Stomach (tissue), 4 donors: ENCODE measurements at regions not wholly inside any gene's neighbourhood (a gene's known extent, or its start where the extent isn't known, plus 50 kb on each side); places are given as distances from the start of the nearest gene placed in this dataset.

Source experiments
- EP300 ChIP-seq: sonication (generic); formaldehyde crosslinking; IDR thresholded peaks from one replicate; pipeline ENCODE4 v1.6.1; 2017; ENCODE audit warnings: antibody characterized with exemption
- POLR2A ChIP-seq, 4 donors: fragments of 450-650 bp; IDR thresholded peaks; one replicate each; pipeline ENCODE4 v1.6.1; 2016; ENCODE audit warnings: antibody characterized with exemption in 4 of 4, control low read depth in 2 of 4, mild to moderate bottlenecking in 1 of 4, moderate library complexity in 1 of 4
- POLR2AphosphoS5 ChIP-seq, 3 donors: sonication (generic); formaldehyde crosslinking; IDR thresholded peaks; one replicate each; pipeline ENCODE4 v1.6.1; 2016; ENCODE audit warnings: antibody characterized with exemption in 3 of 3
- TF ChIP-seq, protein P1 (sequence below), 7 experiments: fragments of 450-650 bp in 4 of 7; fragments of 200-600 bp in 3 of 7; sonication (generic) in 3 of 7; IDR thresholded peaks; one replicate each; pipeline ENCODE4 v1.5.1; 2016 to 2019; ENCODE audit warnings: antibody characterized with exemption in 7 of 7, control low read depth in 2 of 7, mild to moderate bottlenecking in 1 of 7

DNA sequence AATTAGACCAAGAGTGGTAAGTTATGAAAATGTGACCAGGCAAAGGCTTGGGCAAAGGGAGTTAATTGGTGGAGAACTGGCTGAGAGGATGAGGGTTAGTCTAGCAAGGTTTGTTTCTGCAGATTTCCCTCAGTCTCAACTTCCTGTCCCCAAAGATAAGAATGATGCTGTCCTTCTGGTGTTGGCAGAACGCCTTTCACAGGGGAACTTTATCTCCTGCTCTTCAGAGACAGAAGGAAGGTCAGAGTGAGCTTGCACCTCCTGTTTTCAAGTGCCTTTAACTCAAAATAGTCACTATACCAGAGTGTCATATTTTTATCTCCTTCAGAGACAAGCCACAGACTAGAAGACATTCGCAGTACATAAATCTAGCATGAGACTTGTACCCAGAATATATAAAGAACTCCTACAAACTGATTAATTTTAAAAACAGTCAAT, 95.7 kb downstream of the TEX51 start:
- TF ChIP-seq, protein P1, sequence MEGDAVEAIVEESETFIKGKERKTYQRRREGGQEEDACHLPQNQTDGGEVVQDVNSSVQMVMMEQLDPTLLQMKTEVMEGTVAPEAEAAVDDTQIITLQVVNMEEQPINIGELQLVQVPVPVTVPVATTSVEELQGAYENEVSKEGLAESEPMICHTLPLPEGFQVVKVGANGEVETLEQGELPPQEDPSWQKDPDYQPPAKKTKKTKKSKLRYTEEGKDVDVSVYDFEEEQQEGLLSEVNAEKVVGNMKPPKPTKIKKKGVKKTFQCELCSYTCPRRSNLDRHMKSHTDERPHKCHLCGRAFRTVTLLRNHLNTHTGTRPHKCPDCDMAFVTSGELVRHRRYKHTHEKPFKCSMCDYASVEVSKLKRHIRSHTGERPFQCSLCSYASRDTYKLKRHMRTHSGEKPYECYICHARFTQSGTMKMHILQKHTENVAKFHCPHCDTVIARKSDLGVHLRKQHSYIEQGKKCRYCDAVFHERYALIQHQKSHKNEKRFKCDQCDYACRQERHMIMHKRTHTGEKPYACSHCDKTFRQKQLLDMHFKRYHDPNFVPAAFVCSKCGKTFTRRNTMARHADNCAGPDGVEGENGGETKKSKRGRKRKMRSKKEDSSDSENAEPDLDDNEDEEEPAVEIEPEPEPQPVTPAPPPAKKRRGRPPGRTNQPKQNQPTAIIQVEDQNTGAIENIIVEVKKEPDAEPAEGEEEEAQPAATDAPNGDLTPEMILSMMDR (IDR thresholded peaks at IDR 0.05): no peak
- TF ChIP-seq POLR2A (IDR thresholded peaks at IDR 0.05) (no peak), POLR2AphosphoS5 (IDR thresholded peaks at IDR 0.05) (no peak), EP300 (no peak)
